ENCODE measurements at regions not wholly inside any gene's neighbourhood (a gene's known extent, or its start where the extent isn't known, plus 50 kb on each side); places are given as distances from the start of the nearest gene placed in this dataset.

DNA sequence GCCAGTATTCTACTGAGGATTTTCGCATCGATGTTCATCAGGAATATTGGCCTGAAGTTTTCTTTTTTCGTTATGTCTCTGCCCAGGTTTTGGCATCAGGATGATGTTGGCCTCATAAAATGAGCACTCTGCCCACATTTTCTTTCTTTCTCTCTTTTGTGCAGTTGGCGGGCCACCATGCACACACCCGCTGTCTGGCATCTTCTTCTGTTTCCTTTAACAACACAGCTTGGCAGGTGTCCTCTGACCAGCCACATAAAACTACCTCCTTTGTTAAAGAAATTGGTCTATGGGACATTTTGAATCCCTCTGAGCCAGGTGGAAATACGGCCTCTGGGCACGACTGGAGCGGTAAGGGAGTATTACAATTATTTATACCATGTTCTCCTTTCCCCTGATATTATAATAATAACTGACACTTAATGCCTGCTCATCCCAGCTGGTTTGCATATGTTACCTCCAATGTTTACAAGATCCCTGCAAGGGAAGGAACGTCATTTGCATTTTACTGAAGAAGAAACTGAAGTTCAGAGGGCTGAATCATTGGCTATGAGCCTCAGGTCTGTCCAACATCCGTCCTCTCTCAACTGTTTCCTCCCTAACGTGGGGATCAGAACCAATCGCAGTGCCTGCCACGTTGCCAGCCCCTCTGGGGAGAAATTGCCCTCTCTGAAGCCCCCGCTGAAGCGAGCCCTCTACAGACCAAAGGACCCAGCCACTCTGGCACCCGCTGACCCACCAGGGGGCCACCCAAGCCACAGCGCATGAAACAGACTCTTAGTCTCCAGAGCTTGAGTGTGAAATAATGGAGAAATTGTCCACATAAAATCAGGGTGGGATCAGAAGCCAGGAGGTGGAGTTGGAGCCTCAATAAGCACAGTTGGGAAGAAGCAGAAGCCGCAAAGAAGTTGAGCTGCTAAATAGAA lies 125.0 kb upstream of the FOXK1 start (continued):
- TF ChIP-seq, protein P1, sequence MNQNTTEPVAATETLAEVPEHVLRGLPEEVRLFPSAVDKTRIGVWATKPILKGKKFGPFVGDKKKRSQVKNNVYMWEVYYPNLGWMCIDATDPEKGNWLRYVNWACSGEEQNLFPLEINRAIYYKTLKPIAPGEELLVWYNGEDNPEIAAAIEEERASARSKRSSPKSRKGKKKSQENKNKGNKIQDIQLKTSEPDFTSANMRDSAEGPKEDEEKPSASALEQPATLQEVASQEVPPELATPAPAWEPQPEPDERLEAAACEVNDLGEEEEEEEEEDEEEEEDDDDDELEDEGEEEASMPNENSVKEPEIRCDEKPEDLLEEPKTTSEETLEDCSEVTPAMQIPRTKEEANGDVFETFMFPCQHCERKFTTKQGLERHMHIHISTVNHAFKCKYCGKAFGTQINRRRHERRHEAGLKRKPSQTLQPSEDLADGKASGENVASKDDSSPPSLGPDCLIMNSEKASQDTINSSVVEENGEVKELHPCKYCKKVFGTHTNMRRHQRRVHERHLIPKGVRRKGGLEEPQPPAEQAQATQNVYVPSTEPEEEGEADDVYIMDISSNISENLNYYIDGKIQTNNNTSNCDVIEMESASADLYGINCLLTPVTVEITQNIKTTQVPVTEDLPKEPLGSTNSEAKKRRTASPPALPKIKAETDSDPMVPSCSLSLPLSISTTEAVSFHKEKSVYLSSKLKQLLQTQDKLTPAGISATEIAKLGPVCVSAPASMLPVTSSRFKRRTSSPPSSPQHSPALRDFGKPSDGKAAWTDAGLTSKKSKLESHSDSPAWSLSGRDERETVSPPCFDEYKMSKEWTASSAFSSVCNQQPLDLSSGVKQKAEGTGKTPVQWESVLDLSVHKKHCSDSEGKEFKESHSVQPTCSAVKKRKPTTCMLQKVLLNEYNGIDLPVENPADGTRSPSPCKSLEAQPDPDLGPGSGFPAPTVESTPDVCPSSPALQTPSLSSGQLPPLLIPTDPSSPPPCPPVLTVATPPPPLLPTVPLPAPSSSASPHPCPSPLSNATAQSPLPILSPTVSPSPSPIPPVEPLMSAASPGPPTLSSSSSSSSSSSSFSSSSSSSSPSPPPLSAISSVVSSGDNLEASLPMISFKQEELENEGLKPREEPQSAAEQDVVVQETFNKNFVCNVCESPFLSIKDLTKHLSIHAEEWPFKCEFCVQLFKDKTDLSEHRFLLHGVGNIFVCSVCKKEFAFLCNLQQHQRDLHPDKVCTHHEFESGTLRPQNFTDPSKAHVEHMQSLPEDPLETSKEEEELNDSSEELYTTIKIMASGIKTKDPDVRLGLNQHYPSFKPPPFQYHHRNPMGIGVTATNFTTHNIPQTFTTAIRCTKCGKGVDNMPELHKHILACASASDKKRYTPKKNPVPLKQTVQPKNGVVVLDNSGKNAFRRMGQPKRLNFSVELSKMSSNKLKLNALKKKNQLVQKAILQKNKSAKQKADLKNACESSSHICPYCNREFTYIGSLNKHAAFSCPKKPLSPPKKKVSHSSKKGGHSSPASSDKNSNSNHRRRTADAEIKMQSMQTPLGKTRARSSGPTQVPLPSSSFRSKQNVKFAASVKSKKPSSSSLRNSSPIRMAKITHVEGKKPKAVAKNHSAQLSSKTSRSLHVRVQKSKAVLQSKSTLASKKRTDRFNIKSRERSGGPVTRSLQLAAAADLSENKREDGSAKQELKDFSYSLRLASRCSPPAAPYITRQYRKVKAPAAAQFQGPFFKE (tag by site-specific recombination; IDR thresholded peaks at IDR 0.05; ENCODE audit: borderline replicate concordance), result no peak
- TF ChIP-seq ZNF423 (tag by site-specific recombination; IDR thresholded peaks at IDR 0.05), result no peak
- TF ChIP-seq, protein P2, sequence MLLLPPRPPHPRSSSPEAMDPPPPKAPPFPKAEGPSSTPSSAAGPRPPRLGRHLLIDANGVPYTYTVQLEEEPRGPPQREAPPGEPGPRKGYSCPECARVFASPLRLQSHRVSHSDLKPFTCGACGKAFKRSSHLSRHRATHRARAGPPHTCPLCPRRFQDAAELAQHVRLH (tag by site-specific recombination; IDR thresholded peaks at IDR 0.05), result no peak
- TF ChIP-seq ZNF404 (tag by site-specific recombination; IDR thresholded peaks at IDR 0.05), result no peak
- TF ChIP-seq SP2 (tag by site-specific recombination; IDR thresholded peaks at IDR 0.05), result no peak
- TF ChIP-seq KLF9 (tag by site-specific recombination; IDR thresholded peaks at IDR 0.05; ENCODE audit: low read depth), result no peak
- TF ChIP-seq MEIS1 (CRISPR knock-in tag; IDR thresholded peaks at IDR 0.05; ENCODE audit: borderline replicate concordance), result no peak
- no peak for TF ChIP-seq SCRT2 (tag by site-specific recombination; IDR thresholded peaks at IDR 0.05)
- no peak for TF ChIP-seq ZNF677 (tag by site-specific recombination; IDR thresholded peaks at IDR 0.05)
- no peak for TF ChIP-seq GLIS2 (tag by site-specific recombination; IDR thresholded peaks at IDR 0.05)

DNA sequence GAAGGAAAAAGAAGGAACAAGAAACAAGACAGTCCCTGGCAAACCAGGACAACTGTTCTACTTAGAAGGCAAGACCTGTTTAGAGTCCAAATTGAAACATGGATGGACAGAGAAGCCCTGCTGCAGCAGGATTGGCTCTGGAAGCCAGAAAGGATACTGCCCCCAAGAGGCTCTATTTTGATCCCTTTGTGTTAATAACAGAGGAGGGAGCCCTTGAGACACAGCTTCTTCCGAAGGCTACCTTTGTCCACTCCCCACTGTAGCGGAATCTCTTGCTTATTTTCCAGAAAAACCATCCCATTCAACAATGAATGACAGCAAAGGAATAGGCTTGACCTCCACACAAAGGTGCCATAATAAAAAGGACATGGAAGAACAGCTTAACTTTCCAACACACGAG lies 120.3 kb upstream of the FOXK1 start:
- no peaks in the 10 kb centered on the region for H3K36me3 ChIP-seq (ENCODE audit: control insufficient read depth in 2 of 2, insufficient read depth in 1 of 2, low read length in 2 of 2)
- CTCF ChIA-PET, result interaction anchor here (0.6 to 0.7 kb wide), 3 partner anchors 9 to 886 kb away, joined by 3 to 4 read pairs (median 3); no protein-coding TSS in a partner anchor
- no peaks in the 10 kb centered on the region for H3K9me3 ChIP-seq (ENCODE audit: control insufficient read depth, insufficient read depth, low read depth, low read length)
- no peak overlapping the region for H3K27ac ChIP-seq (ENCODE audit: extremely low read depth, low read depth, low read length)
- POLR2A ChIA-PET, result no interaction called here
- no peaks in the 10 kb centered on the region for H3K4me1 ChIP-seq (ENCODE audit: control insufficient read depth, insufficient read depth, low read length)
- no peak overlapping the region for H3K4me3 ChIP-seq (ENCODE audit: low read depth, low read length)
- TF ChIP-seq ZNF23 (tag by site-specific recombination; IDR thresholded peaks at IDR 0.05; ENCODE audit: borderline replicate concordance), result no peak

DNA sequence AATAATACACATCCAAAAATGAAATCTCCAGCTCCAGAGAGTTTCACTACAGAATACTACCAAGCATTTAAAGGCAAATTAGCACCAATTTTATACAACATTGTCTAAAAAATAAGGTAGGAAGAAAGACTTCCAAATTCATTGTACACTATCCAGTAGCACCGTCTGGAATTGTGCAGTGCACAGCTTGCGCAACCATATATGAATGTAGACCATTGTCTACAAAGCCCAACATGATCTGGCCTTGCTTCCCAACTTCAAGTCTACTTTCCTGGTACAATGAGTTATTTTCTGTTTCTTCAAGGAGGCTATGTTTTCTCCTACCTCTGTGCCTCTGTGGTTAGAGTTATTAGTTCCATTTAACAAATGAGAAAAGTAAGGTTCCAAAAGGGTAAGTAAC lies 115.4 kb upstream of the FOXK1 start:
- Histone ChIP-seq H3K27ac (ENCODE audit: extremely low read depth, low read depth, low read length) (no peak overlapping the region), H3K36me3 (ENCODE audit: control insufficient read depth in 2 of 2, insufficient read depth in 1 of 2, low read length in 2 of 2) (no peaks in the 10 kb centered on the region), H3K4me1 (ENCODE audit: control insufficient read depth, insufficient read depth, low read length) (no peaks in the 10 kb centered on the region), H3K9me3 (ENCODE audit: control insufficient read depth, insufficient read depth, low read depth, low read length) (no peaks in the 10 kb centered on the region), H3K4me3 (ENCODE audit: low read depth, low read length) (no peak overlapping the region)
- POLR2A ChIA-PET, result no interaction called here
- CTCF ChIA-PET, result no interaction called here
- no peak for TF ChIP-seq ZNF843 (tag by site-specific recombination; IDR thresholded peaks at IDR 0.05)
- TF ChIP-seq, protein P3, sequence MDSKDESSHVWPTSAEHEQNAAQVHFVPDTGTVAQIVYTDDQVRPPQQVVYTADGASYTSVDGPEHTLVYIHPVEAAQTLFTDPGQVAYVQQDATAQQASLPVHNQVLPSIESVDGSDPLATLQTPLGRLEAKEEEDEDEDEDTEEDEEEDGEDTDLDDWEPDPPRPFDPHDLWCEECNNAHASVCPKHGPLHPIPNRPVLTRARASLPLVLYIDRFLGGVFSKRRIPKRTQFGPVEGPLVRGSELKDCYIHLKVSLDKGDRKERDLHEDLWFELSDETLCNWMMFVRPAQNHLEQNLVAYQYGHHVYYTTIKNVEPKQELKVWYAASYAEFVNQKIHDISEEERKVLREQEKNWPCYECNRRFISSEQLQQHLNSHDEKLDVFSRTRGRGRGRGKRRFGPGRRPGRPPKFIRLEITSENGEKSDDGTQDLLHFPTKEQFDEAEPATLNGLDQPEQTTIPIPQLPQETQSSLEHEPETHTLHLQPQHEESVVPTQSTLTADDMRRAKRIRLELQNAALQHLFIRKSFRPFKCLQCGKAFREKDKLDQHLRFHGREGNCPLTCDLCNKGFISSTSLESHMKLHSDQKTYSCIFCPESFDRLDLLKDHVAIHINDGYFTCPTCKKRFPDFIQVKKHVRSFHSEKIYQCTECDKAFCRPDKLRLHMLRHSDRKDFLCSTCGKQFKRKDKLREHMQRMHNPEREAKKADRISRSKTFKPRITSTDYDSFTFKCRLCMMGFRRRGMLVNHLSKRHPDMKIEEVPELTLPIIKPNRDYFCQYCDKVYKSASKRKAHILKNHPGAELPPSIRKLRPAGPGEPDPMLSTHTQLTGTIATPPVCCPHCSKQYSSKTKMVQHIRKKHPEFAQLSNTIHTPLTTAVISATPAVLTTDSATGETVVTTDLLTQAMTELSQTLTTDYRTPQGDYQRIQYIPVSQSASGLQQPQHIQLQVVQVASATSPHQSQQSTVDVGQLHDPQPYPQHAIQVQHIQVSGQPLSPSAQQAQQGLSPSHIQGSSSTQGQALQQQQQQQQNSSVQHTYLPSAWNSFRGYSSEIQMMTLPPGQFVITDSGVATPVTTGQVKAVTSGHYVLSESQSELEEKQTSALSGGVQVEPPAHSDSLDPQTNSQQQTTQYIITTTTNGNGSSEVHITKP (tag by site-specific recombination; IDR thresholded peaks at IDR 0.05), result no peak
- no peak for TF ChIP-seq PRDM1 (tag by site-specific recombination; IDR thresholded peaks at IDR 0.05)
- TF ChIP-seq ZNF169 (tag by site-specific recombination; IDR thresholded peaks at IDR 0.05), result no peak
- TF ChIP-seq ZNF585B (tag by site-specific recombination; IDR thresholded peaks at IDR 0.05), result no peak
- TF ChIP-seq ZNF19 (tag by site-specific recombination; IDR thresholded peaks at IDR 0.05; ENCODE audit: low read depth), result no peak
- TF ChIP-seq ZNF248 (tag by site-specific recombination; IDR thresholded peaks at IDR 0.05), result no peak
- TF ChIP-seq, protein P4, sequence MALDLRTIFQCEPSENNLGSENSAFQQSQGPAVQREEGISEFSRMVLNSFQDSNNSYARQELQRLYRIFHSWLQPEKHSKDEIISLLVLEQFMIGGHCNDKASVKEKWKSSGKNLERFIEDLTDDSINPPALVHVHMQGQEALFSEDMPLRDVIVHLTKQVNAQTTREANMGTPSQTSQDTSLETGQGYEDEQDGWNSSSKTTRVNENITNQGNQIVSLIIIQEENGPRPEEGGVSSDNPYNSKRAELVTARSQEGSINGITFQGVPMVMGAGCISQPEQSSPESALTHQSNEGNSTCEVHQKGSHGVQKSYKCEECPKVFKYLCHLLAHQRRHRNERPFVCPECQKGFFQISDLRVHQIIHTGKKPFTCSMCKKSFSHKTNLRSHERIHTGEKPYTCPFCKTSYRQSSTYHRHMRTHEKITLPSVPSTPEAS (tag by site-specific recombination; IDR thresholded peaks at IDR 0.05), result no peak
- no peak for TF ChIP-seq ZNF274 (IDR thresholded peaks at IDR 0.05; ENCODE audit: low read length)
- TF ChIP-seq ZNF274 (tag by site-specific recombination; IDR thresholded peaks at IDR 0.05; ENCODE audit: borderline replicate concordance), result no peak
- no peak for TF ChIP-seq ZBTB21 (tag by site-specific recombination; IDR thresholded peaks at IDR 0.05)
- no peak for TF ChIP-seq YY2 (tag by site-specific recombination; IDR thresholded peaks at IDR 0.05)

Data from HEK293 (cell line).